IPS DF 19.7 (cell line): ENCODE measurements at regions not wholly inside any gene's neighbourhood (a gene's known extent, or its start where the extent isn't known, plus 50 kb on each side); places are given as distances from the start of the nearest gene placed in this dataset.
"Not testable (repeated sequence)": the region's sequence is repeated elsewhere in the genome, so short reads cannot be mapped to it uniquely, and the experiment has no call there.

ENCODE experiments used
- DNase-seq: peaks from one replicate; pipeline ENCODE4 v3.0.0-alpha.2; 2013; ENCODE audit warnings: low read depth, low spot score

- no peak for DNase-seq
These were observed 54.3 kb upstream of the CREB3L1 start for GRCh38 chr11:46223252-46223513.

- no peak for DNase-seq
These were observed 54.8 kb upstream of the CREB3L1 start for GRCh38 chr11:46222490-46223251.

GRCh38 chr11:46220313-46220712 lies 57.1 kb upstream of the CREB3L1 start:
- no peak for DNase-seq

GRCh38 chr11:46216765-46217089 lies 60.7 kb upstream of the CREB3L1 start:
- DNase-seq: no peak

DNA sequence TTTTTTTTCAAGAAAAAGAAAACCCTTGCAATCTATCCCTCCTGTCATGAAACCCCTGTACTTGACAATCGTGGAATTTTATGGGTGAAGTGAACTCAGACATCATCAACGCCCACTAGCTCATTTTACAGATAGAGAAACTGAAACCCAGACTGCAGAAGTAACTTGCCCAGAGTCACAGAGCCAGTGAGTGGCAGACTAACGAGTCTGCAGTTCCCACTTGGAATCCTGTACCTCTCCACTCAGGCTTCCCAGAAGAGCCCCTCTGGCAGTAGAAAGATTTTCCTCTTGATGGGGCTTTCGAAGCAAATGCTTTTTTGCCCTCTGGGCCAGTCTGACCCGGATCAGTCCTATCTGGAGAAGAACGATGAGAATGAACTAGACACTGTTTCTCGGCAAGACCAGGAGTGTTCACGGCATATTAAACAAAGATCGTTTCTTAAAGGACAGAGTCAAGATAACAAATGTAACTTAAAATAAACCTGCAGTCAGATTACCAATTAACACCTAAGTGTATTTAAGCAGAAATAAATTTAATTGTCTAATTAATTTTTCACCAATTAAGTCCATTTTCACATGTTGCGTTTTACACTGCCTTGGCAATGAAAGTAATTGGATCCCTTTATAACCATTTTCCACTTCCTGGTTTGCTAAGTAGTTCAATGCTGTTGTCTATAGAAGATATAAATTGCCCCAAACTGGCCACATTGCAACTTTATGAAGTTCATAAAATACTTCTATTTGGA lies 61.3 kb upstream of the CREB3L1 start:
- DNase-seq: no peak

- DNase-seq: no peak
These were observed 62.1 kb upstream of the CREB3L1 start for GRCh38 chr11:46215208-46215931.

- no peak for DNase-seq
These were observed 64.7 kb upstream of the CREB3L1 start for GRCh38 chr11:46212720-46213119.

DNA sequence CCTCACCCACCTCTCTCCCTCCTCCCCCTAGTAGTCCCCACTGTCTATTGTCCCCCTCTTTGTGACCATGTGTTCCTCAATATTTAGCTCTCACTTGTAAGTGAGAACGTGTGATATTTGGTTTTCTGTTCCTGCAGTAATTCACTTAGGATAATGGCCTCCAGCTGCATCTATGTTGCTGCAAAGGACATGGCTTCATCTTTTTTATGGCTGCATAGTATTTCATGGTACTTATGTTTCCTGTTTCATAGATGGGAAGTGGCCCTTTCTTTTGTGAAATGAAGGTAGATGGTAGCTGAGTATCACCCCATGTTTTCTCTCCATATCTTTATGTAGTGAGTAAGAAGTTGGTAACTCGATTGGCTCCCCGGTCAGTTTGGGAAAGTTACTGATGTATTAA lies 66.6 kb upstream of the CREB3L1 start:
- DNase-seq: no peak

GRCh38 chr11:46210133-46210636 lies 67.3 kb upstream of the CREB3L1 start:
- no peak for DNase-seq

- not testable (repeated sequence) for DNase-seq
These were observed 67.8 kb upstream of the CREB3L1 start for GRCh38 chr11:46209624-46210023.

GRCh38 chr11:46208803-46209202 lies 68.7 kb upstream of the CREB3L1 start:
- no peak for DNase-seq

DNA sequence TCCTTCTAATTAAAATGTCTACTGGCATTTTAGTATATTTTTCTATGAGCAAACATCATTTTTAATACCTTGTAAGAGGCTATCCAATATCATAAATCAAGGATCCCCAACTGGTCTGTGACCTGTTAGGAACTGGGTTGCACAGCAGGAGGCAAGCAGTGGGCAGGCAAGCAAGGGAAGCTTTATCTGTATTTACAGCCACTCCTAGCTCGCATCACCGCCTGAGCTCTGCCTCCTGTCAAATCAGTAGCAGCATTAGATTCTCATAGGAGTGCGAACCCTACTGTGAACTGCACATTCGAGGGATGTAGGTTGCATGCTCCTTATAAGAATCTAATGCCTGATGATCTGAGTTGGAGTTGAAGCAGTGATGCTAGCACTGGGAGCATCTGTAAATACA lies 70.2 kb upstream of the CREB3L1 start:
- DNase-seq: no peak

DNA sequence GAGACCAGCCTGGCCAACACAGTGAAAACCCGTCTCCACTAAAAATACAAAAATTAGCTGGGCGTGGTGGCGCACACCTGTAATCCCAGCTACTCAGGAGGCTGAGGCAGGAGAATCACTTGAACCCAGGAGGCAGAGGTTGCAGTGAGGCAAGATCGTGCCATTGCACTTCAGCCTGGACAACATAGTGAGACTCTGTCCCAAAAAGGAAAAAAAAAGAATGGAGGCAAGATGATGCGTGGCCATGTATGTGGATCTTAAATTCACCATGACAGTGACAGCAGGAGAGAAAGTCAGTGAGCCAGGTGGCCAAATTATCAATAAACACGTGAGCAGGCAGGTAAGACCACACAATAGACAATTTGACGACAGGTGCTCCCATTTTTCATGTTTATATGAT lies 73.0 kb upstream of the CREB3L1 start:
- not testable (repeated sequence) for DNase-seq

DNA sequence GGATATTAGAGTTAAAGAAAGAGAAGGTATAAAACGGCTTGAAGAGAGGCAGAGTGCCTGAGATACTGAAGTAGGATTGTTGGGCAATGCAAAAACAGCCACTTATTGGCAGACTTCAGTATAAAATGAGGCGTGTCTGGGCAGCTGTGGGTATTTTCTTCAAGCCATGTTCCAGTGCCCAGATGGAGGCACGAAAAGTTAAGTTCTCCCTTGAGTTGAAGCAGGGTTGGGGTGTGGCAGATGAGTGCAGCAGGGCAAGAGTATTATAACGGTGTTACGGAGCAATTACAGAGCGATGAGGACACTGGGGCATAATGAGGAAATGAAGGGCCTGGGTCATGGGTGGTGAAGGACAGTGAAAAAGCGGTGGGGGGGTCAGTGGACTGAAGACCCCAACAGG lies 73.7 kb upstream of the CREB3L1 start:
- DNase-seq: no peak

- no peak for DNase-seq
These were observed 74.6 kb upstream of the CREB3L1 start for GRCh38 chr11:46202696-46203391.

DNA sequence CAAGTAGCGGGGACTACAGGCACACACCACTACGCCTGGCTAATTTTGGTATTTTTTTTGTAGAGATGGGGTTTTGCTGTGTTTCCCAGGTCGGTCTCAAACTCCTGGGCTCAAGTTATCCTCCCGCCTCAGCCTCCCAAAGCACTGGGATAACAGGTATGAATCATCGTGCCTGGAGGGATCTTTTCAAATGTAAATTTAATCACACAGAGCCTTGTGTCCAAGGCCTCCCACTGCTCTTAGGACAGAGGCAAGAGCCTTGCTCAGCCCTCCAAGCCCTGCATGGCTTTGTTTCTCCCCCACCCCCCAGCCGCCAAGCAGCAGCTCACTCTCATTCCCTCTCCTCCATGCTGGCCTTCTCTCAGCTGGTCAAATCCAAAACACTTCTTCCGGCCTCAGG lies 75.3 kb upstream of the CREB3L1 start:
- DNase-seq: peak; percentile 74

DNA sequence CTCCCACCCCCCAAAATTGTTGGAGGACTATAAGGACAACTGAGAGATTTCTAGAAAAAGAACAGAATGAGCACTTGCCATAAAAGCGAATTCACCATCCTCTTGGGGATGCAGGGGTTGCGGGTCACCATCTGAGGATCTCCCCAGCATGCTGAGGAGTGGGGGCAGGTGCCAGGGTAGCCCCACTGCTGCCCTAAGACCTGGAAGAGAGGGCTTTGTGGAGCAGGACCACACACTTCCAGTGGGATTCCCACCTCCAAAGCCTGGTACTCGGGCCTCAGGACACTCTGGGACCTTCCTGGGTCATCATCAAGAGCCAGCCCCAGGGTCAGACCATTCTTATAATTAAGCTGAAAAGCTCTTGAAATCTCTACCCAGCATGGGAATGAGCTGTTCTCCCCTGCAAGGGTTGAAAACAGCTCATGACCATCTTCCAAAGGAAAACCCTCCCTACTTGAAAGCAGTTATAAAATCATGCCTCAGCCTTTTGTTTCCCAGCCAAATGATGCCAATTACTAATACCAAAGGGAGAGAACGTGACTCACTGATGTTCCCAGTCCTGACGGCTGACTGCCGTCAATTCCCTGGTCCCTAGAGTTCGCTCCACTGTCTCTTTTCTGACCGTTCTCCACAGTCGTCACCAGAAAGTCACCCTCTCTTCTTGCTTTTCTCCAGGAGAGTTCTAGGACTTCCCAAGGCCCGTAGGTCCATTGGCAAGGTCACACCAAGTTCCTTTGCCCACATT lies 76.8 kb upstream of the CREB3L1 start:
- DNase-seq: no peak

- DNase-seq: no peak
These were observed 77.3 kb upstream of the PHF21A start for GRCh38 chr11:46198245-46199240.

DNA sequence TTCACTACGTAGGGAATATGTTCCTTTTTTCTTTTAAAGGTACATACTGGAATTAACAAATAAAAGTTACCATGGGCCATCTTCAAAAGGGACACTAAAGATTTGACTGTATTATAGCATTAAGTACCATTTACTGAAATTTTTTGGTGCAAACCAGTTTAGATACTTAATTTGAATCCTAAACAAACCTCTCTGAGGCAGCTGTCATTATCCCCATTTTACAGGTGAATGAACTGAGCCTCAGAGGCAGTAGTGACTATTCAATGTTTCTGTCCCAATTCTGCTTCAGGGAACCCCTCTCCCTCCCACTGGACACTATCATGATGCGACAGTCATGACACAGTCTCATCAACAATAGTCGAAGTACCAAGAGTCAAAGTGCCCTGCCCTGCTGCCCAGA lies 76.2 kb upstream of the PHF21A start:
- DNase-seq: no peak

DNA sequence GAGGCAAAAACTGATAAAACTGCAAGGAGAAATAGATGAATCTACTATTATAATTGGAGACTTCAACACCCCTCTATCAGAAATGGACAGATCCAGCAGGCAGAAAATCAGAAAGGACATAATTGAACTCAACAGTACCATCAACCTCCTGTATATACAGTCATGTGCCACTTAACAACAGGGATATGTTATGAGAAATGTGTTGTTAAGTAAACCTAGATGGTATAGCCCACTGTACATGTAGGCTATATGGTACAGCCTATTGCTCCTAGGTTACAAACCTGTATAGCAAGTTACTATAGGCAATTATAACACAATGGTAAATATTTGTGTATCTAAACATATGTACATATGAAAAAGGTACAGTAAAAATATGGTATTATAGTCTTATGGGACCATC lies 66.8 kb upstream of the PHF21A start:
- no peak for DNase-seq
